ENCODE measurements at regions not wholly inside any gene's neighbourhood (a gene's known extent, or its start where the extent isn't known, plus 50 kb on each side); places are given as distances from the start of the nearest gene placed in this dataset.

- DNase-seq (ENCODE audit: low read depth, low spot score) (no peak), FAIRE-seq (no peak)
- ChIA-PET POLR2A (no interaction called here), CTCF (no interaction called here)
- no peaks in the 10 kb centered on the region for H3K27me3 ChIP-seq (ENCODE audit: control insufficient read depth in 2 of 2, insufficient read depth in 2 of 2, low read length in 2 of 2)
- H3K4me2 ChIP-seq (ENCODE audit: insufficient read depth, low read length): no peak overlapping the region
- no TSS peak for BruUV-seq (replicated peaks)
- H3K79me2 ChIP-seq (ENCODE audit: control insufficient read depth, insufficient read depth, low read length): no peaks in the 10 kb centered on the region
- intact Hi-C loops (cut with micrococcal nuclease): no loop called here
- dilution Hi-C loops (cut with MboI; ENCODE audit: extremely low pct_ligation_motif_present, low sequenced_read_pairs): no loop called here
- H3K9me1 ChIP-seq (replicated peaks; ENCODE audit: control insufficient read depth, extremely low read depth, insufficient read depth, low read length): no peaks in the 10 kb centered on the region
- H4K20me1 ChIP-seq (replicated peaks; ENCODE audit: control insufficient read depth, extremely low read depth, insufficient read depth, low read length): no peaks in the 10 kb centered on the region
- no peaks in the 10 kb centered on the region for H3K36me3 ChIP-seq (ENCODE audit: control insufficient read depth in 2 of 2, extremely low read depth in 1 of 2, insufficient read depth in 2 of 2, low read length in 2 of 2)
- H3K9me3 ChIP-seq (replicated peaks; ENCODE audit: control insufficient read depth, insufficient read depth, low read length): no peaks in the 10 kb centered on the region
- H3K9ac ChIP-seq (replicated peaks; ENCODE audit: extremely low read depth, insufficient read depth, low read length): no peak overlapping the region
- no peak overlapping the region for H3K4me3 ChIP-seq (replicated peaks in 1 of 3; ENCODE audit: insufficient read depth in 1 of 3, low read depth in 1 of 3, low read length in 3 of 3)
- no peak overlapping the region for H2AFZ ChIP-seq (ENCODE audit: low read depth, low read length)
- no peak for TF ChIP-seq POLR2AphosphoS5 (IDR thresholded peaks at IDR 0.05; ENCODE audit: insufficient read depth, low read depth, low read length)
- TF ChIP-seq FOS (IDR thresholded peaks at IDR 0.05; ENCODE audit: borderline replicate concordance, insufficient read depth, low read length): no peak
- no peak for TF ChIP-seq POLR2A (IDR thresholded peaks at IDR 0.05; ENCODE audit: low read depth, low read length)
- TF ChIP-seq EZH2 (IDR thresholded peaks at IDR 0.05; ENCODE audit: borderline replicate concordance, low read depth, low read length, severe bottlenecking): no peak
- H3K4me1 ChIP-seq (ENCODE audit: control insufficient read depth, extremely low read depth, insufficient read depth, low read length): no peaks in the 10 kb centered on the region
- H3K27ac ChIP-seq (ENCODE audit: insufficient read depth, low read depth, low read length): no peak overlapping the region
Measured at GRCh38 chrX:142503967-142504643, 299.0 kb upstream of the MAGEC2 start.

DNA sequence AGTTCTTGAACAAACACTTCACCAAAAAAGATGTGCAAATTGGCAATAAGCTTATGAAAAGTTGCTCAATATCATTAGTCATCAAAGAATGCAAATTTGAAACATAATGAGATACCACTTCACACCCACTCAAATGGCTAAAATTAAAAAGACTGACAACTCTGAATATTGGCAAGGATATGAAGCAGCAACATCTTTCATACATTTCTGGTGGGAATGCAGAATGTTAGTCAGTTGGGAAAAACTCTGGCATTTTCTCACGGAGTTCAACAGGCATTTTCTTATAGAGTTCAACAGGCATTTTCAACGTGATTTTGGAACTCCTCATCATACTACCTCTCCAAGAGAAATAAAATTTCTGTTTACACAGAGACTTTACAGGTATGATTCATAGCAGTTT, 297.4 kb upstream of the MAGEC2 start:
- POLR2A ChIA-PET: no interaction called here

More for the DNA sequence above, 297.4 kb upstream of the MAGEC2 start:
- no peaks in the 10 kb centered on the region for H3K27me3 ChIP-seq (ENCODE audit: control insufficient read depth in 2 of 2, insufficient read depth in 2 of 2, low read length in 2 of 2)
- no peaks in the 10 kb centered on the region for H3K9me1 ChIP-seq (replicated peaks; ENCODE audit: control insufficient read depth, extremely low read depth, insufficient read depth, low read length)
- DNase-seq (ENCODE audit: low read depth, low spot score) (no peak), FAIRE-seq (no peak)
- BruUV-seq (replicated peaks): no TSS peak
- no peak overlapping the region for H3K4me3 ChIP-seq (replicated peaks in 1 of 3; ENCODE audit: insufficient read depth in 1 of 3, low read depth in 1 of 3, low read length in 3 of 3)
- H3K9me3 ChIP-seq (replicated peaks; ENCODE audit: control insufficient read depth, insufficient read depth, low read length): no peaks in the 10 kb centered on the region
- no peaks in the 10 kb centered on the region for H3K36me3 ChIP-seq (ENCODE audit: control insufficient read depth in 2 of 2, extremely low read depth in 1 of 2, insufficient read depth in 2 of 2, low read length in 2 of 2)
- H3K9ac ChIP-seq (replicated peaks; ENCODE audit: extremely low read depth, insufficient read depth, low read length): no peak overlapping the region
- TF ChIP-seq EZH2 (IDR thresholded peaks at IDR 0.05; ENCODE audit: borderline replicate concordance, low read depth, low read length, severe bottlenecking) (no peak), MYC (IDR thresholded peaks at IDR 0.05; ENCODE audit: low read depth, low read length) (no peak), JUN (IDR thresholded peaks at IDR 0.05; ENCODE audit: borderline replicate concordance, insufficient read depth, insufficient read length, low read depth) (no peak), POLR2AphosphoS5 (IDR thresholded peaks at IDR 0.05; ENCODE audit: insufficient read depth, low read depth, low read length) (no peak), FOS (IDR thresholded peaks at IDR 0.05; ENCODE audit: borderline replicate concordance, insufficient read depth, low read length) (no peak), POLR2A (IDR thresholded peaks at IDR 0.05; ENCODE audit: low read depth, low read length) (no peak)
- TF ChIP-seq, protein P1, sequence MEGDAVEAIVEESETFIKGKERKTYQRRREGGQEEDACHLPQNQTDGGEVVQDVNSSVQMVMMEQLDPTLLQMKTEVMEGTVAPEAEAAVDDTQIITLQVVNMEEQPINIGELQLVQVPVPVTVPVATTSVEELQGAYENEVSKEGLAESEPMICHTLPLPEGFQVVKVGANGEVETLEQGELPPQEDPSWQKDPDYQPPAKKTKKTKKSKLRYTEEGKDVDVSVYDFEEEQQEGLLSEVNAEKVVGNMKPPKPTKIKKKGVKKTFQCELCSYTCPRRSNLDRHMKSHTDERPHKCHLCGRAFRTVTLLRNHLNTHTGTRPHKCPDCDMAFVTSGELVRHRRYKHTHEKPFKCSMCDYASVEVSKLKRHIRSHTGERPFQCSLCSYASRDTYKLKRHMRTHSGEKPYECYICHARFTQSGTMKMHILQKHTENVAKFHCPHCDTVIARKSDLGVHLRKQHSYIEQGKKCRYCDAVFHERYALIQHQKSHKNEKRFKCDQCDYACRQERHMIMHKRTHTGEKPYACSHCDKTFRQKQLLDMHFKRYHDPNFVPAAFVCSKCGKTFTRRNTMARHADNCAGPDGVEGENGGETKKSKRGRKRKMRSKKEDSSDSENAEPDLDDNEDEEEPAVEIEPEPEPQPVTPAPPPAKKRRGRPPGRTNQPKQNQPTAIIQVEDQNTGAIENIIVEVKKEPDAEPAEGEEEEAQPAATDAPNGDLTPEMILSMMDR (IDR thresholded peaks at IDR 0.05; ENCODE audit: extremely low read depth in 1 of 2, insufficient read depth in 1 of 2, low read depth in 1 of 2, low read length in 2 of 2): no peak
- TF ChIP-seq, protein P2, sequence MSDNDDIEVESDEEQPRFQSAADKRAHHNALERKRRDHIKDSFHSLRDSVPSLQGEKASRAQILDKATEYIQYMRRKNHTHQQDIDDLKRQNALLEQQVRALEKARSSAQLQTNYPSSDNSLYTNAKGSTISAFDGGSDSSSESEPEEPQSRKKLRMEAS (IDR thresholded peaks at IDR 0.05; ENCODE audit: insufficient read depth, insufficient read length): no peak
- intact Hi-C loops (cut with micrococcal nuclease) (no loop called here), dilution Hi-C loops (cut with MboI; ENCODE audit: extremely low pct_ligation_motif_present, low sequenced_read_pairs) (no loop called here)
- no peaks in the 10 kb centered on the region for H3K79me2 ChIP-seq (ENCODE audit: control insufficient read depth, insufficient read depth, low read length)
- H2AFZ ChIP-seq (ENCODE audit: low read depth, low read length): no peak overlapping the region
- H3K4me1 ChIP-seq (ENCODE audit: control insufficient read depth, extremely low read depth, insufficient read depth, low read length): no peaks in the 10 kb centered on the region
- CTCF ChIA-PET: no interaction called here
- no peak overlapping the region for H3K27ac ChIP-seq (ENCODE audit: insufficient read depth, low read depth, low read length)
- no peak overlapping the region for H3K4me2 ChIP-seq (ENCODE audit: insufficient read depth, low read length)
- H4K20me1 ChIP-seq (replicated peaks; ENCODE audit: control insufficient read depth, extremely low read depth, insufficient read depth, low read length): no peaks in the 10 kb centered on the region
